Endodermal cell (in vitro differentiated cells): ENCODE measurements at regions not wholly inside any gene's neighbourhood (a gene's known extent, or its start where the extent isn't known, plus 50 kb on each side); places are given as distances from the start of the nearest gene placed in this dataset.

Experiments used
- DNase-seq: peaks from one replicate; pipeline ENCODE4 v3.0.0-alpha.2; 2017
- H3K27ac ChIP-seq: 2 replicates; pipeline ENCODE4 v1.5.1; 2013; ENCODE audit warnings: mild to moderate bottlenecking, low read depth, low read length, moderate library complexity
- H3K27me3 ChIP-seq: 2 replicates; pipeline ENCODE4 v1.6.1; 2013; ENCODE audit warnings: mild to moderate bottlenecking, low read length, moderate library complexity; ENCODE audit not compliant: insufficient read depth, control insufficient read depth, poor library complexity, severe bottlenecking
- H3K36me3 ChIP-seq: 2 replicates; pipeline ENCODE4 v1.7.0; 2013; ENCODE audit warnings: mild to moderate bottlenecking, low read length, moderate library complexity; ENCODE audit not compliant: control insufficient read depth, insufficient read depth
- H3K4me1 ChIP-seq: one replicate; pipeline ENCODE4 v1.7.0; 2013; ENCODE audit warnings: low read length; ENCODE audit not compliant: control insufficient read depth, insufficient read depth
- H3K4me3 ChIP-seq: 2 replicates; pipeline ENCODE4 v1.5.1; 2013; ENCODE audit warnings: mild to moderate bottlenecking, low read length, moderate library complexity
- H3K9ac ChIP-seq: 2 replicates; pipeline ENCODE4 v1.6.1; 2013; ENCODE audit warnings: mild to moderate bottlenecking, low read length, moderate library complexity; ENCODE audit not compliant: poor library complexity, severe bottlenecking; ENCODE audit errors: extremely low read depth
- H3K9me3 ChIP-seq: 2 replicates; pipeline ENCODE4 v1.6.1; 2013; ENCODE audit warnings: mild to moderate bottlenecking, low read length, moderate library complexity; ENCODE audit not compliant: control insufficient read depth
- H3K27ac Mint-ChIP-seq: 2 replicates; pipeline ENCODE4 v1.8.0; 2020; ENCODE audit warnings: mixed read lengths
- H3K27me3 Mint-ChIP-seq: 2 replicates; pipeline ENCODE4 v1.8.0; 2021; ENCODE audit warnings: mild to moderate bottlenecking, mixed read lengths; ENCODE audit not compliant: insufficient read depth
- H3K36me3 Mint-ChIP-seq: 2 replicates; pipeline ENCODE4 v1.8.0; 2020; ENCODE audit warnings: low read depth, mixed read lengths
- H3K4me1 Mint-ChIP-seq: 2 replicates; pipeline ENCODE4 v1.8.0; 2020; ENCODE audit warnings: mixed read lengths
- H3K4me3 Mint-ChIP-seq: 2 replicates; pipeline ENCODE4 v1.8.0; 2020; ENCODE audit warnings: mild to moderate bottlenecking, moderate library complexity, mixed read lengths
- H3K9me3 Mint-ChIP-seq: 2 replicates; pipeline ENCODE4 v1.8.0; 2020; ENCODE audit warnings: mild to moderate bottlenecking, mixed read lengths
- CTCF ChIP-seq: fragments of 200-600 bp; sonication (generic); conservative IDR thresholded peaks from 2 replicates; pipeline ENCODE4 v1.5.0; 2021; ENCODE audit warnings: antibody characterized with exemption, mild to moderate bottlenecking
- WGBS, 2 experiments: methylation state at CpG; one replicate each; pipeline versions ENCODE4 v1.1.5 to v1.1.7; 2013; ENCODE audit warnings: missing lambda C conversion rate in 2 of 2, mixed read lengths in 1 of 2; ENCODE audit not compliant: insufficient coverage in 1 of 2, insufficient read length in 1 of 2; 5-methylcytosine and 5-hydroxymethylcytosine counted together

GRCh38 chr6:15058200-15059061 is 187.4 kb upstream of the JARID2 start:
- WGBS, 2 experiments = 90 to 92% methylated on average over 4 to 9 of the region's 9 CpGs
- Mint-ChIP-seq H3K36me3 (no peaks in the 10 kb centered on the region), H3K4me3 (no peak overlapping the region), H3K27me3 (no peaks in the 10 kb centered on the region), H3K27ac (no peak overlapping the region), H3K4me1 (peaks cover 14% of the 10 kb centered on the region), H3K9me3 (no peaks in the 10 kb centered on the region)
- Histone ChIP-seq H3K4me3 (no peak overlapping the region), H3K9ac (no peak overlapping the region), H3K4me1 (peaks cover 5% of the 10 kb centered on the region), H3K27ac (no peak overlapping the region), H3K9me3 (no peaks in the 10 kb centered on the region), H3K27me3 (no peaks in the 10 kb centered on the region), H3K36me3 (no peaks in the 10 kb centered on the region)
- no peak for DNase-seq
- TF ChIP-seq CTCF = peak; percentile 67

DNA sequence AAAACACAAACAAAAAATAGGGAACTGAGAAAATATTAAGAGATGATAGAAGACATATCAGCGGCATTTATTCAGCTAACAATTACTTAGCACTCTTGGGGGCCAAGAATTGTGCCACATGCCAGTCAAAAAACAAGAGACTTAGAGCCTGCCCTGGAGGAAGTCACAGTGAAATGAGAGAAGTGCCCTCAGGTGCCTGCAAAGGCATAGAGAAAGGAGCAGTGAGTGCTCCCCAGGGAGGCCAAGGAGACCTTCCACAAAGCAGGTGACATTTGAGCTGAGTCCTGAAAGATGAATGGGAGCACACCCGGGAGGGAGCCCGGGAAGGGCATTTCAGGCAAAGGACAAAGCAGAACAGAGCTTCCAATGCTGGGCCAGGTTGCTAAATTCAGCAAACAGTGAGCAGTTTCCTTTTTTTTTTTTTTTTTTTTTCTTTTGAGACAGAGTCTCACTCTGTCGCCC is 184.7 kb upstream of the JARID2 start:
- Histone ChIP-seq H3K36me3 (no peaks in the 10 kb centered on the region), H3K27ac (no peak overlapping the region), H3K9ac (no peak overlapping the region), H3K4me3 (no peak overlapping the region), H3K9me3 (no peaks in the 10 kb centered on the region), H3K4me1 (peaks cover 5% of the 10 kb centered on the region), H3K27me3 (no peaks in the 10 kb centered on the region)
- Mint-ChIP-seq H3K9me3 (peaks cover 8% of the 10 kb centered on the region), H3K4me1 (peaks cover 14% of the 10 kb centered on the region), H3K27ac (no peak overlapping the region), H3K36me3 (no peaks in the 10 kb centered on the region), H3K27me3 (no peaks in the 10 kb centered on the region), H3K4me3 (no peak overlapping the region)
- TF ChIP-seq CTCF = no peak
- no peak for DNase-seq
- 67 to 82% methylated on average over 3 to 4 of the region's 4 CpGs for WGBS, 2 experiments

GRCh38 chr6:15061908-15062515 is 183.9 kb upstream of the JARID2 start:
- no peak overlapping the region for H3K4me3 Mint-ChIP-seq
- H3K4me1 ChIP-seq = peaks cover 2% of the 10 kb centered on the region
- no peaks in the 10 kb centered on the region for H3K36me3 ChIP-seq
- peaks cover 8% of the 10 kb centered on the region for H3K9me3 Mint-ChIP-seq
- H3K27ac Mint-ChIP-seq = no peak overlapping the region
- no peak overlapping the region for H3K27ac ChIP-seq
- H3K27me3 Mint-ChIP-seq = no peaks in the 10 kb centered on the region
- TF ChIP-seq CTCF = no peak
- DNase-seq = no peak
- no peaks in the 10 kb centered on the region for H3K9me3 ChIP-seq
- H3K27me3 ChIP-seq = no peaks in the 10 kb centered on the region
- H3K4me3 ChIP-seq = no peak overlapping the region
- H3K4me1 Mint-ChIP-seq = peaks cover 8% of the 10 kb centered on the region
- no peaks in the 10 kb centered on the region for H3K36me3 Mint-ChIP-seq
- H3K9ac ChIP-seq = no peak overlapping the region
- 95 to 98% methylated on average over 6 of the region's 6 CpGs for WGBS, 2 experiments
